GM18520 (cell line): ENCODE measurements at regions not wholly inside any gene's neighbourhood (a gene's known extent, or its start where the extent isn't known, plus 50 kb on each side); places are given as distances from the start of the nearest gene placed in this dataset.
"Not testable (repeated sequence)": the region's sequence is repeated elsewhere in the genome, so short reads cannot be mapped to it uniquely, and the experiment has no call there.

ENCODE experiments used
- ATAC-seq: cut with Tn5 transposase; IDR thresholded peaks from one replicate; pipeline ENCODE4 v1.9.1; 2021; ENCODE audit not compliant: unreplicated experiment

DNA sequence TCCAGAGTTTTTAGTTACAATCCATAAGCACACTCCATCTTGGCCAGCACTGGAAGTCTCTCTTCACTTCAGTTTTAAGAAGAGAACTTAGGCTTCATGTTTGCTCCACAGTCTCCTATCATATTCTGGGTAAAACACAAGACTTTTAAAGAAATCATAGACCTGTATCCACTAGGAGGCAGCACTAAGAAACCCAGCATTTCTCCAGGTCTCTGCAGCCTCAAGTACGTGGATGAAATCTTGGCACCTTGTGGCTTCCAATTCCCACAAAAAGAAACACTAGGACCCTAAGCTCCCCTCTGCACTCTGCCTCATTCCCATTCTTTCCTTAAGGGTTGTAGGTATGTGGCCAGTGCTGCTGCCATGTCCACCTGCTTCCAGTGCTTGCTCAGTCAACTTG lies 367.3 kb upstream of the CASK start:
- ATAC-seq, result no peak

- ATAC-seq, result no peak
These were observed 366.4 kb upstream of the CASK start for GRCh38 chrX:42289492-42290385.

DNA sequence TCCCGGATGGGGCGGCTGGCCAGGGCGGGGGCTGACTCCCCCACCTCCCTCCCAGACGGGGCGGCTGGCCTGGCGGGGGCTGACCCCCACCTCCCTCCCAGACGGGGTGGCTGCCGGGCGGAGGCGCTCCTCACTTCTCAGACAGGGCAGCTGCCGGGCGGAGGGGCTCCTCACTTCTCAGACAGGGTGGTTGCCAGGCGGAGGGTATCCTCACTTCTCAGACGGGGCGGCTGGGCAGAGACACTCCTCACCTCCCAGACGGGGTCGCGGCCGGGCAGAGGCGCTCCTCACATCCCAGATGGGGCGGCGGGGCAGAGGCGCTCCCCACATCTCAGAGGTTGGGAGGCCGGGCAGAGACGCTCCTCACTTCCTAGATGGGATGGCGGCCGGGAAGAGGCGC lies 362.3 kb upstream of the CASK start:
- not testable (repeated sequence) for ATAC-seq

GRCh38 chrX:42276982-42277690 lies 353.8 kb upstream of the CASK start:
- no peak for ATAC-seq

DNA sequence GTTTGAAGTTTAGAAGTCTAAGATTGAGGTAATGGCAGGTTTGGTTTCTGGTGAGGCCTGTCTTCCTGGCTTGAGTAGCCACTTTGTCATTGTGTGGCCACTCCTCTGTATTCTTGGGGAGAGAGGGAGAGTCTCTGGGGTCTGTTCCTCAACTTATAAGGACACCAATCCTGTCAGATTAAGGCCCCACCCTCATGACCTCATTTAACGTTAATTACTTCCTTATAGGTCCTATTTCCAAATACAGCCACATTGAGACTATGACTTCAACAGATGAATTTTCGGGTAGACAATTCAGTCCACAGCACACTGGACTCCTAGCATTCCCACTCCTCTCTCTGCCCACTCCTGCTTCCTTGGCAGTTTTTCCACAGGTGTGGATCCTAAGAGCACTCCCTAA lies 350.8 kb upstream of the CASK start:
- no peak for ATAC-seq

DNA sequence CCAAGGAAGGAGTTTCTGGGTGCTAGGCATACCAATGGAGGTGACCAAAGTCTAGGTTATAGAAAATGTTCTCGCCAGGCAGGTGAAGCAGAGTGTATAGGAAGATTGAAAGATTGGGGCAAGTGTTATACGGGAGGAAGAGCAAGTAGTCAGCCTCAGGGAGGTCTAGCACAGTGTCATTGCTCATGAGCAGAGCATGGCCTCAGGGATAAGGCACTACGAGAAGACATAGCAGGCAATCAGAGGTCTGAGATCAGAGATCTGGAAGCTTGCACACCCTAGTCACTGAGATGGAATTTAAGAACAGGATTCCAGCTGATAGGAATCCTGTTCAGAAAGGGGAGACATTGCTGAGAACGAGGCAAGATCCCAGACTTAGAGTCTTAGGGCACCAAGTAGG lies 350.0 kb upstream of the CASK start:
- no peak for ATAC-seq

DNA sequence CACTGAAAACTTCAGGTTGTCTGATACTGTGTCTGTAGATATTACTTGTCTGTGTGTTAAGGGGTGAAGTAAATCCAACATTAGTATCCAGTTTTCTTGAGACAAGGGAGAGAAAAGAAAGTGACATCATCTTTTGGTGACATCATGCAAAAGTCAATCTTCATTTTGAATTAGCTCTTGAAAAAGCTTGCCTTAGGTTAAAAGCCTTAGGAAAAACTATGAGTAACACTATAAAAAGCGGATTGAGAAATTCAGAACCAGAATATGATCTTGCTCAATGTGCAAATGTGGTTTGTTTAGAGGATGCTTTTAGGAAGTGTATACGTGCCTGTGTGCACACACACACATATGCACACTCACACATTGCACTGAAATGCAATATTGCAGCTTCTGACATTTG lies 345.8 kb upstream of the CASK start:
- ATAC-seq, result no peak

GRCh38 chrX:42260854-42261253 lies 337.5 kb upstream of the CASK start:
- ATAC-seq, result no peak

GRCh38 chrX:42248226-42248625 lies 324.9 kb upstream of the CASK start:
- no peak for ATAC-seq

GRCh38 chrX:42247241-42247640 lies 323.9 kb upstream of the CASK start:
- no peak for ATAC-seq

DNA sequence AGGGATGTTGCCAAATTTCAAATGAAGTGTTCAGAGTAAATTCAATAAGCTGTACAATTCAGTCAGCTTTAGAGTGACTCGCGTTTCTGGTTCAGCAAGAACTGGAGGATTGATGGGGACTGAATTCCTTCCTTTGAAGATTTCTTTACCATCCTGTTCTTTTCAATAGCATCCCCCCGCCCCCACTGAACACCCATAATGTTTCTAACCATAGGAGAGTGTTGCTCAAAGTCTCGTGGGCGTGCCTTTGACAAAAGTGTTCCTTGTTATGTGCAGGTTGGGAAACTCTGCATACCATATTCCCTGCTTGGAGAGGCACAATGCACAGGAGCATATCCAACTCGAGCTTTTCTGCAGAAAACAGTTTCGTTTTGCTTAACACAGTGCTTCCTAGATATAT lies 323.5 kb upstream of the CASK start:
- ATAC-seq, result no peak

DNA sequence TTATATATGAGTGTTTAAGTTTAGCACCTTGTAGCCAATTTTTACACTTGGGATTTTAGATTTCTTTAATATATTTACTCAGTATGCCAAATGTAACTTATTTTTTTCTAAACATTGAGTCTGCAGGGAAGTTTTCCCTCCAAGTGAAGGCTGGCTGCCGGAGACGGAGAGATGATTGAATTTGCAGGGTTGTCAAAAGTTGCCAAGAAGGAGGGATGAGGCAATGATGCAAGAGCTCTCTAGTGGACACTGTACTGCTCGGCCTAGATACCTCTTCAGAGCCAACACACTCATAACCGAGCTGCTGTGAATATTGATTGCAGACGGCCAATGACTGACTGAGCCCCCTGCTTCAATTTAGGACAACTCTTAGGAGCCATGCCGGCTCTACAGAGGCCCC lies 318.6 kb upstream of the CASK start:
- ATAC-seq, result no peak

GRCh38 chrX:42241421-42241820 lies 318.1 kb upstream of the CASK start:
- no peak for ATAC-seq

GRCh38 chrX:42237956-42238355 lies 314.6 kb upstream of the CASK start:
- ATAC-seq, result no peak

DNA sequence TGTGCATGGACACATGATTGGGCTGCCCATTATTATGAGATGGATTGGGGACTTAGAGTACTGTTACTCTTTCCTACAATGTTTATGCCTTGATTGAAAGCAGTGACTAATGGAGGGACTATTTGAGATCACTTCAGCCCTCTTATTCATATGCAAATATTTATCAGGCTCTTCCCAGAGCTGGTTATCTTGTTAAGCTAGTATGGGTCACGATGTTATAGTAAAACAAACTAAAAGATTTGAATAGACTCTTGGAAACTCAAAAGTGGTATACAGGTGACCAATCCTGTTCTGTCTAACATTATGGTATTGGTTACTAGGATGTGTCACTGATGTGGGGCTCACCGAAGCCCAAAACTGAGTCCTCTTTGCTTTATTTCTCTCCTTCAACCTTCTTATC lies 306.2 kb upstream of the CASK start:
- ATAC-seq, result no peak

GRCh38 chrX:42220666-42221065 lies 297.3 kb upstream of the CASK start:
- ATAC-seq, result no peak

DNA sequence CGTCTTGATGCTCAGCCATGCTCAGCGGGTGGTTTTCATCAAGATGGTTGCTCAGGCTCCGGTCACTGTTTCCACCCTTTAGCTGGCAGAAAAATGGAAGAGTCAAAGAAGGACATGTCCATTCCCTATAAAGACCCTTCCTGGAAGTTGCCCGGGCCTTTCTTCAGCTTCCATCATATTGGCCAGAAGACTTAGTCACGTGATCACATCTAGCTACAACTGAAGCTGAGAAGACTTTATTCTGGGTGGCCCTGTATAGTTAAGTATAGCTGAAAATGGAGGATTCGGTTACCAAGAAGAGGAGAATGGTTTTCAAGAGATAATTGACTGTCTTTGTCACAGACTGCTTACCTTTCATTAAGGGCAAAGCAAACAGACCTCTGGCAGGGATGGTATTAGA lies 296.7 kb upstream of the CASK start:
- no peak for ATAC-seq

- ATAC-seq, result no peak
These were observed 295.9 kb upstream of the CASK start for GRCh38 chrX:42219231-42219630.

- ATAC-seq, result no peak
These were observed 272.2 kb upstream of the CASK start for GRCh38 chrX:42195506-42195905.

- ATAC-seq, result no peak
These were observed 266.2 kb upstream of the CASK start for GRCh38 chrX:42189576-42189975.

DNA sequence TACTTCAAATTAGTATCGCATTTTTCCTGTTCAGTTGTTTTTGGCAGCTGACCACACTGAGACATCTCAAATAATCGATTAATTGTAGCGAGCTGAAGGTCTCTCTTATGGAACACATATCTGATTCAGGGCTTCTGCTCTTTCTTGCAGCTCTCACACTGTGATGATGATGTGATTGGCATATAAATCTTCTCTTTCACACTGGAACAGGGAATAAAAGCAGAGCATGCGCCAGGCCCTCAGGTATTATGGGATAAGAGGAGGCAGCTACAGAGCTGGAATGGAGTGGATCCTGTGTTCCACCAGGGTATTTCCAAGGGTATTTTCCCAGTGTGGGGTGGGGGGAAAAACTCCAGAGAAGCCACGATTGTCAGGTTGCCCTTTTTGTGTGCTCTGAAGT lies 265.4 kb upstream of the CASK start:
- no peak for ATAC-seq

DNA sequence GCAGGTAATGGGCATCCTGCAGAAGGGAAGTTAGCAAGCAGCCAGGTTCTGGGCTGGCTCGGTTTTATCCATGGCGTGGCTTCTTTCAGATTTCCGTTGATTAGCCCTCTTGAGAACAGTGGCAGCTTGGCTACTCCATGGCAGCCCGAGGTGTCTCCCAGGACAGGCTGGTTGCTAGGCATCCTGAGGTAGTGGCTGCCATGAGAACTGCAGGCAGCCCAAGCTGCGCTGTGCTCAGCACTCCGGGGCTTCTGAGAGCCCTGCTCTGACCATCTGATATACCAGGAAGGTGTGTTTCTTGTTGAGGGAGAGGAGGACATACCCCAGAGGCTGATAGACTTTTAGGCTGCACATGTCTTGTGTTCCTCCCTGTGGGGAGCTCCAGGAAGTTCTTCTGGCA lies 253.4 kb upstream of the CASK start:
- ATAC-seq, result no peak
